PC-3 (cell line): ENCODE measurements at regions not wholly inside any gene's neighbourhood (a gene's known extent, or its start where the extent isn't known, plus 50 kb on each side); places are given as distances from the start of the nearest gene placed in this dataset.

Experiments used
- ATAC-seq: fragments of 200-7000 bp; cut with Tn5 transposase; 2 replicates; pipeline ENCODE4 v1.9.1; 2020; ENCODE audit warnings: mild to moderate bottlenecking, moderate library complexity
- BruUV-seq: library from RNA; stranded (reverse); fragments of 400-500 nt; replicated peaks from 2 replicates; lab custom pipeline; 2021; lab: Mats Ljungman, UMichigan
- CTCF ChIA-PET: fragments of 300-600 bp; sonication (Branson Sonifier 250); formaldehyde crosslinking; loops from one replicate; lab custom pipeline; 2022; ENCODE audit warnings: antibody characterized with exemption; lab: Charles Lee
- POLR2A ChIA-PET: fragments of 300-600 bp; sonication (Branson Sonifier 250); formaldehyde crosslinking; loops from one replicate; lab custom pipeline; 2022; ENCODE audit warnings: antibody characterized with exemption; ENCODE audit not compliant: unreplicated experiment; lab: Charles Lee
- DNase-seq: peaks from one replicate; pipeline ENCODE4 v3.0.0-alpha.2; 2015
- H2AFZ ChIP-seq: fragments of 300-600 bp; sonication (generic); 2 replicates; pipeline ENCODE4 v1.6.0; 2016; ENCODE audit warnings: antibody characterized with exemption, low read length
- H3F3A ChIP-seq: fragments of 300-600 bp; sonication (generic); one replicate; pipeline ENCODE4 v1.6.0; 2017; ENCODE audit warnings: antibody characterized with exemption, low read length, control low read depth, mild to moderate bottlenecking; ENCODE audit not compliant: unreplicated experiment
- H3K27ac ChIP-seq: fragments of 300-600 bp; sonication (generic); 2 replicates; pipeline ENCODE4 v1.5.1; 2016; ENCODE audit warnings: mild to moderate bottlenecking, low read length
- H3K27me3 ChIP-seq: fragments of 300-600 bp; sonication (generic); 2 replicates; pipeline ENCODE4 v1.6.1; 2016; ENCODE audit warnings: low read length, mixed read lengths
- H3K36me3 ChIP-seq: fragments of 300-600 bp; sonication (generic); 2 replicates; pipeline ENCODE4 v1.6.1; 2016; ENCODE audit warnings: low read depth, mixed run types, low read length, mixed read lengths
- H3K4me1 ChIP-seq: fragments of 300-600 bp; sonication (generic); 2 replicates; pipeline ENCODE4 v1.5.1; 2016; ENCODE audit warnings: low read length; ENCODE audit not compliant: insufficient read depth
- H3K4me2 ChIP-seq: fragments of 300-600 bp; sonication (generic); 2 replicates; pipeline ENCODE4 v1.6.0; 2016; ENCODE audit warnings: low read length
- H3K4me3 ChIP-seq: fragments of 300-600 bp; sonication (generic); 2 replicates; pipeline ENCODE4 v1.5.1; 2016; ENCODE audit warnings: mild to moderate bottlenecking, low read length, mixed read lengths
- H3K79me2 ChIP-seq: fragments of 300-600 bp; sonication (generic); 2 replicates; pipeline ENCODE4 v1.6.1; 2017; ENCODE audit warnings: low read length, mixed read lengths
- H3K9ac ChIP-seq: fragments of 300-600 bp; sonication (generic); 2 replicates; pipeline ENCODE4 v1.6.0; 2016; ENCODE audit warnings: mild to moderate bottlenecking, low read length
- H3K9me2 ChIP-seq: fragments of 300-600 bp; sonication (generic); replicated peaks from 2 replicates; pipeline ENCODE4 v1.6.1; 2016; ENCODE audit warnings: mixed run types, low read length, mixed read lengths
- H3K9me3 ChIP-seq: fragments of 300-600 bp; sonication (generic); 2 replicates; pipeline ENCODE4 v1.6.1; 2016; ENCODE audit warnings: low read length, mixed read lengths
- H4K20me1 ChIP-seq: fragments of 300-600 bp; sonication (generic); 2 replicates; pipeline ENCODE4 v1.6.1; 2016; ENCODE audit warnings: low read length, mixed read lengths
- EZH2 ChIP-seq: fragments of 300-600 bp; sonication (generic); IDR thresholded peaks from one replicate; pipeline ENCODE4 v1.6.1; 2017; ENCODE audit warnings: antibody characterized with exemption, mild to moderate bottlenecking, low read length; ENCODE audit not compliant: unreplicated experiment
- EZH2phosphoT487 ChIP-seq: fragments of 300-600 bp; sonication (generic); IDR thresholded peaks from 2 replicates; pipeline ENCODE4 v1.6.1; 2018; ENCODE audit warnings: mild to moderate bottlenecking, antibody characterized with exemption, low read length, borderline replicate concordance
- intact Hi-C: fragments of 100-400 bp; cut with micrococcal nuclease; formaldehyde crosslinking; loops from 2 replicates; pipeline ENCODE4 v1.9.0; 2023
- TF ChIP-seq, protein P1 (sequence below): fragments of 300-600 bp; sonication (generic); conservative IDR thresholded peaks from 2 replicates; pipeline ENCODE4 v1.5.1; 2017; ENCODE audit warnings: antibody characterized with exemption, low read depth, mild to moderate bottlenecking, low read length

DNA sequence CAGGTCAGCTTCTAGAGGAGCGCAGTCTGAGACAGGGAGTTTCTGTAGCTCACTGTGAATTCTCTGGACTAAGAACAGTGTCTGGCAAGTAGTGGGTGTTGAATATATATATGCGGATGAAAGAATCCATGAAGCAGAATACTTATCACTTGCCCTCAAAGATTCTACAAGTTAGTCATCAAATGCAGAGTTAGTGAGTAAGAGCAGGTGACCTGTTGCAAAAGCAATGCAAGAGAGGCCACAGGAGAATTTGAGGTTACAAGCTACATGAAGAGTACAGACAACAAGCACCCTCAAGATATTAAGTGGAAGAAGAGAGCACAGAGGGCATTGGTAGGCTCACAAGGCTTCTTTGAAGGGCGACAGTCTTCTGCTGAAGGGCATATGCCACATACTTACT, 103.4 kb upstream of the BTBD3 start:
- no peak overlapping the region for H3K4me3 ChIP-seq
- TF ChIP-seq EZH2phosphoT487 (no peak), EZH2 (no peak)
- TF ChIP-seq, protein P1, sequence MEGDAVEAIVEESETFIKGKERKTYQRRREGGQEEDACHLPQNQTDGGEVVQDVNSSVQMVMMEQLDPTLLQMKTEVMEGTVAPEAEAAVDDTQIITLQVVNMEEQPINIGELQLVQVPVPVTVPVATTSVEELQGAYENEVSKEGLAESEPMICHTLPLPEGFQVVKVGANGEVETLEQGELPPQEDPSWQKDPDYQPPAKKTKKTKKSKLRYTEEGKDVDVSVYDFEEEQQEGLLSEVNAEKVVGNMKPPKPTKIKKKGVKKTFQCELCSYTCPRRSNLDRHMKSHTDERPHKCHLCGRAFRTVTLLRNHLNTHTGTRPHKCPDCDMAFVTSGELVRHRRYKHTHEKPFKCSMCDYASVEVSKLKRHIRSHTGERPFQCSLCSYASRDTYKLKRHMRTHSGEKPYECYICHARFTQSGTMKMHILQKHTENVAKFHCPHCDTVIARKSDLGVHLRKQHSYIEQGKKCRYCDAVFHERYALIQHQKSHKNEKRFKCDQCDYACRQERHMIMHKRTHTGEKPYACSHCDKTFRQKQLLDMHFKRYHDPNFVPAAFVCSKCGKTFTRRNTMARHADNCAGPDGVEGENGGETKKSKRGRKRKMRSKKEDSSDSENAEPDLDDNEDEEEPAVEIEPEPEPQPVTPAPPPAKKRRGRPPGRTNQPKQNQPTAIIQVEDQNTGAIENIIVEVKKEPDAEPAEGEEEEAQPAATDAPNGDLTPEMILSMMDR, result no peak
- peak; percentile 59 for DNase-seq

GRCh38 chr20:11820838-11821237, 96.9 kb upstream of the BTBD3 start:
- ChIA-PET CTCF (no interaction called here), POLR2A (interaction anchor here (0.7 kb wide), 1 partner anchor 1705 kb away, joined by 6 read pairs; no protein-coding TSS in a partner anchor)
- H3K27ac ChIP-seq, result no peak overlapping the region
- H3K79me2 ChIP-seq, result no peaks in the 10 kb centered on the region
- intact Hi-C loops, result no loop called here
- no peaks in the 10 kb centered on the region for H3K27me3 ChIP-seq
- no peak overlapping the region for H3K4me2 ChIP-seq
- no peaks in the 10 kb centered on the region for H3K9me2 ChIP-seq
- H4K20me1 ChIP-seq, result no peaks in the 10 kb centered on the region
- TF ChIP-seq, protein P1, result no peak
- TF ChIP-seq EZH2, result no peak
- no peak for TF ChIP-seq EZH2phosphoT487
- no peak overlapping the region for H3K9ac ChIP-seq
- H2AFZ ChIP-seq, result no peak overlapping the region
- no peak overlapping the region for H3K4me3 ChIP-seq
- no peaks in the 10 kb centered on the region for H3F3A ChIP-seq
- no peaks in the 10 kb centered on the region for H3K4me1 ChIP-seq
- no peaks in the 10 kb centered on the region for H3K9me3 ChIP-seq
- H3K36me3 ChIP-seq, result no peaks in the 10 kb centered on the region
- ATAC-seq (no peak), DNase-seq (no peak)
- BruUV-seq, result no TSS peak

More for the DNA sequence above, 103.4 kb upstream of the BTBD3 start:
- Histone ChIP-seq H3K4me2 (no peak overlapping the region; the same call in 1 of the 2 replicates), H3K9me3 (no peaks in the 10 kb centered on the region), H3K79me2 (no peaks in the 10 kb centered on the region), H3K4me1 (peaks cover 26% of the 10 kb centered on the region), H3F3A (no peaks in the 10 kb centered on the region), H3K27me3 (no peaks in the 10 kb centered on the region), H2AFZ (no peak overlapping the region), H3K36me3 (no peaks in the 10 kb centered on the region), H3K9me2 (no peaks in the 10 kb centered on the region), H3K9ac (no peak overlapping the region), H4K20me1 (no peaks in the 10 kb centered on the region), H3K27ac (no peak overlapping the region)
- ATAC-seq, result peak; percentile 18; the same call in 1 of the 2 replicates
- no TSS peak for BruUV-seq
- CTCF ChIA-PET, result no interaction called here
- POLR2A ChIA-PET, result no interaction called here
- intact Hi-C loops, result loop anchor here (5.0 kb wide), 1 partner anchor 78 kb away; no protein-coding TSS in a partner anchor

DNA sequence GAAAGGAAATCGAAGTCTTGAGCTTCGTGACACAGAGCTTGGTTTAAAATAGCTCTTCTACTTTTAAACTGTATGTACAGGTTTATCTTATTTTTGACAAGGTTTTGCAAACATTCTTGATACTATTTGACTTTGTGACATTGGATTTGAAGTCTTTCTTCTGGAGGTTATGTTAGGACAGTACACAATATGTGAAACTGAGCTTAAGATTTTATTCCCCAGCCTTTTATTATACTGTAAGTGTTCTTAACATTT, 95.2 kb upstream of the BTBD3 start:
- intact Hi-C loops, result no loop called here
- Histone ChIP-seq H3K36me3 (no peaks in the 10 kb centered on the region), H3K9ac (no peak overlapping the region), H3K4me3 (no peak overlapping the region), H3K9me2 (no peaks in the 10 kb centered on the region), H3K9me3 (no peaks in the 10 kb centered on the region), H3K4me2 (no peak overlapping the region), H3K27me3 (no peaks in the 10 kb centered on the region), H3F3A (no peaks in the 10 kb centered on the region), H3K79me2 (no peaks in the 10 kb centered on the region), H3K4me1 (no peaks in the 10 kb centered on the region), H2AFZ (no peak overlapping the region), H4K20me1 (no peaks in the 10 kb centered on the region), H3K27ac (no peak overlapping the region)
- ChIA-PET CTCF (no interaction called here), POLR2A (interaction anchor here (0.7 kb wide), 1 partner anchor 42 kb away, joined by 7 read pairs; no protein-coding TSS in a partner anchor)
- TF ChIP-seq EZH2 (no peak), EZH2phosphoT487 (no peak)
- TF ChIP-seq, protein P1, result no peak
- BruUV-seq, result no TSS peak
- ATAC-seq (no peak), DNase-seq (no peak)
